ENCODE measurements at regions not wholly inside any gene's neighbourhood (a gene's known extent, or its start where the extent isn't known, plus 50 kb on each side); places are given as distances from the start of the nearest gene placed in this dataset.

DNA sequence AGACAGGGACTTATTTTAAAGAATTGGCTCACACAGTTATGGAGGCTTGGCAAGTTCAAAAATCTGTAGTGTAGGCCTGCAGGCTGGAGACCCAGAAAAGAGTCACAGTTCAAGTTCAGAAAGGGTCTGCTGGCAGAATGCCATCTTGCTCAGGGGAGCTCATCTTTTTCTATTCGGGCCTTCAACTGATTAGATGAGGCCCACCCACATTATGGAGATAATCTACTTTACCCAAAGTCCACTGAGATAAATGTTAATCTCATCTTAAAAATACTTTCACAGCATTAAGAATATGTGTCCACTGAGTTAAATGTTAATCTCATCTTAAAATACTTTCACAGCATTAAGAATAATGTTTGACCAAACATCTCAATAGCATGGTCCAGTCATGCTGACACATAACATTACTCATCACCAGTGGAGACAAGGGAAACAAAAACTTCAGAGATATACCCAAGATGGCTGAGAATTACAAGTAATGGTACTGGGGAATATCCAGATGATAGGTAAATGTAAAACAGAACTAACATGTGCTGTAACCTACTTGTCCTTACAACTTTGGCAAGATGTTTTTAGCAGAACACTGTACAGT, 74.3 kb upstream of the STAC start:
- intact Hi-C loops (cut with DNase I): no loop called here
- ATAC-seq (no peak), DNase-seq (ENCODE audit: missing footprints) (no peak)

DNA sequence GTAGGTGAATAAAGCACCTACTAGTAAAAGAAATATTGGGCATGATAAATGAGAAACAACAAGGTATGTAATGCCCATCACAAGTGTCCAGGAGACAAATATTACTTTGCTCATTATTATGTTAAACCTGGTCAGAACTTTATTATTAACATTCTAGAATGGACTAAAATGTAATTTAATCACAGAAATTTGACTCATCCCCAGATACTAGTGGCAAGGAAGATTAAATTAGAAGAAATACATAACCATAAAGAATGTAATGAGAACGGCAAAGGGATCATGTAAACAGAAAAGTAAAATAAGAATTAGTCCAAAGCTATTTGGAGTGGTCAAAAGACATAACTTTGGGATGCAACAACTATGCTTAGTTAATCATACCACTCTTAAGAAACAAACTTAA, 71.2 kb upstream of the STAC start:
- ATAC-seq (no peak), DNase-seq (ENCODE audit: missing footprints) (no peak)
- intact Hi-C loops (cut with DNase I): no loop called here

DNA sequence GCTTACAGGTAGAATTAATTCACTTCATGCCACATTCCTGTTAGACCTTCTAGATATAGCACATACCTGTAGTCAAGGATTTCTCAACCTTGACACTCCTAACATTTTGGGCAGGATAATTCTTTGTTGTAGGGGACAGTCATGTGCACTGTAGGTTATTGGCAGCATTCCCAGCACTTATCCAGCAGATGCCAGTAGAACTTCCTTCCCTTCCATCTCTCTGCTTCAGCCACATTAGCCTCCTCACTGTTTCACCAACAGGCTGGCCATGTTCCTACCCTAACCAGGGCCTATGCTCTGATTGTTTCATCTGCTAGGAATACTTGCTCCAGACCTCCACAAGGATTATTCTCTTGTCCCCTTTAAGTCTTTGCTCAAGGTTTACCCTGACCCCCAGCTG, 68.0 kb upstream of the STAC start:
- DNase-seq (ENCODE audit: missing footprints): no peak
- intact Hi-C loops (cut with DNase I): no loop called here
- ATAC-seq: no peak

DNA sequence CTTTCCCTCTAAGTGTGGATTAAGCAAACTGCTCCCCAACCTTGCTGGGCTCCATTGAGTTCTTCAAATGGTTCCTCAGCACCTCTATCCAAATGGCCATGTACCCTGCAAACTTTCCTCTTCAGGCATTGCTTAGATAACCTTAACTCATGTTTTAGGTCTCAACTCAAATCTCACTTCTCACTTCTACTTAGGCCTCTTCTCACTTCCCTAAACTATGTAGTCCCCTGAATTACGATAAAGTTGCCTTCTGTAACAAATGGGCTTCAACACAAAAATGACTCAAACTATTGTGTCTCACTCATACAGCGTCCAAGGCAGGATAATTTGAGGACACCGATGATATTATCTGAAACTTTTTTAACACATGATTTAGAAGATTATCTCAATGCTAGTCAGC, 62.4 kb upstream of the STAC start:
- no peak for DNase-seq (ENCODE audit: missing footprints)
- intact Hi-C loops (cut with DNase I): no loop called here
- ATAC-seq: no peak

DNA sequence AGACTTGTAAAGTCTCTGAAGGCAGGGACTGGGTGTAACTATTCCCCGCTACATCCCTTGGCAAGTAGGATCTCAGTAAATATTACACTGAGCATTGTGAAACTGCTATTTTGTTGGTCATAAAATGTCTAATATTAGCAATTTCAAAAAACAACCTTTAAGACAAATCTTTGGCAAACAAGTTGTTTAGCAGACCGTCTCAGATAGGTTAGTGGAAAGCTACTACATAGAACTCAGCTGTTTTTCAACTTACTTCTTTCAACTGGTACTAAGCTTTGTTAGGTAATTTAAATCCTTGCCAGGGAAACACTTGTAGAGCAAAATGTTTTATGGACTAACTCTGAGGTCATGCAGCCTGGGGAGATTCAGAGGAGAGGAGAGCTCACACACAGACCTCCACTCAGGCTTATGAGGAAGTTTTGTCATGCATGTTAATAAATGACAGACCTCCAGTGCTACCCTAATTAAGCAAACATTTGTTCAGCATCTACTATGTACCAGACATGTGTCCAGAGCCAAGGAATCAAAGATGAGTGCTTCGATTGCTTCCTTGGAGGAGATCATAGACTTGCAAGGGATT, 61.6 kb upstream of the STAC start:
- DNase-seq (ENCODE audit: missing footprints) (no peak), ATAC-seq (no peak)
- intact Hi-C loops (cut with DNase I): no loop called here

DNA sequence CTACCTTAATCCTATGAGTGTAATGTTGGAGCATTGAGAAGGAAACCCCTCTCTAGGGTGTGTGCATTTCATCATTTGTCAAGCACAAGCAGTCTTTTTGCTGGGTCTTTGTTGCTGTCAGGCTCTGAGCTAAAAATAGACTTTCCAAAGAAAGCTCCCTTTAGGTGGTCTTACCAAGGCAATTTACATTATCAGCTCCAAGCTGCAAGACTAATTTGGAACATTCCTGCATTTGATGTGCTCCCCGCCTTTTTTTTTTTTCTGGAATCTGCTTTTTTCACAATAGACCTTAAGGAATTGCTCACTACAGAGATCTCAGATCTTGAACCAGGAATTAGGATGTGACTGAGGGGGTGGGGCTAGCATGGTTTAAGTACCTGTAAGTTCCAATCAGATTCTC, 60.6 kb upstream of the STAC start:
- DNase-seq (ENCODE audit: missing footprints): no peak
- no peak for ATAC-seq
- intact Hi-C loops (cut with DNase I): no loop called here
